ENCODE measurements at regions not wholly inside any gene's neighbourhood (a gene's known extent, or its start where the extent isn't known, plus 50 kb on each side); places are given as distances from the start of the nearest gene placed in this dataset.

DNA sequence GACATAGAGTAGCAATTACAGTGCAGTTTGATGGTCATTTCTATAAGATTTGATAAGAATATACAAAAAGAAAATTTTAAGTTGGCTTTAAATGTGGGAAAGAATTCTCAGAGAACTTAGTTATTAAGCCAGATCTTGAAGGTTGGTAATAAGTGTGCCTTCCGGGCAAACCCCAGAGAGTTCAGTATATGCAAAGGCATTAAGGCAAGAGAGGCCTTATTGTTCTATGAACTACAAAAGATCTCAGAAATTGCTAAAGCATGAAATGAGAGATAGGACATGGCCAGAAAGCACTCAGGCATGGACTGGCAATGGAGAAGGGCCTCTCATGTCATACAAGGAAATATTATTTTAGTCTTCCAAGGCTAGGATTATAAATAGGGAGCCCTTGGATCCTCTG, 390.2 kb upstream of the C1orf87 start:
- no peaks in the 10 kb centered on the region for H4K20me1 ChIP-seq (ENCODE audit: insufficient read depth)
- intact Hi-C loops (cut with micrococcal nuclease; ENCODE audit: unreplicated experiment): no loop called here
- H3K27me3 ChIP-seq (ENCODE audit: insufficient read depth, low read depth): no peaks in the 10 kb centered on the region
- no peaks in the 10 kb centered on the region; the same call in 1 of the 2 replicates for H3K9me2 ChIP-seq (ENCODE audit: insufficient read depth)
- no peaks in the 10 kb centered on the region for H3F3A ChIP-seq (ENCODE audit: insufficient read depth, low read depth)
- H3K4me3 ChIP-seq: no peak overlapping the region
- H2AFZ ChIP-seq: no peak overlapping the region
- ChIA-PET CTCF (no interaction called here), POLR2A (ENCODE audit: unreplicated experiment) (no interaction called here)
- no peaks in the 10 kb centered on the region for H3K79me2 ChIP-seq (ENCODE audit: low read depth)
- TF ChIP-seq, protein P1, sequence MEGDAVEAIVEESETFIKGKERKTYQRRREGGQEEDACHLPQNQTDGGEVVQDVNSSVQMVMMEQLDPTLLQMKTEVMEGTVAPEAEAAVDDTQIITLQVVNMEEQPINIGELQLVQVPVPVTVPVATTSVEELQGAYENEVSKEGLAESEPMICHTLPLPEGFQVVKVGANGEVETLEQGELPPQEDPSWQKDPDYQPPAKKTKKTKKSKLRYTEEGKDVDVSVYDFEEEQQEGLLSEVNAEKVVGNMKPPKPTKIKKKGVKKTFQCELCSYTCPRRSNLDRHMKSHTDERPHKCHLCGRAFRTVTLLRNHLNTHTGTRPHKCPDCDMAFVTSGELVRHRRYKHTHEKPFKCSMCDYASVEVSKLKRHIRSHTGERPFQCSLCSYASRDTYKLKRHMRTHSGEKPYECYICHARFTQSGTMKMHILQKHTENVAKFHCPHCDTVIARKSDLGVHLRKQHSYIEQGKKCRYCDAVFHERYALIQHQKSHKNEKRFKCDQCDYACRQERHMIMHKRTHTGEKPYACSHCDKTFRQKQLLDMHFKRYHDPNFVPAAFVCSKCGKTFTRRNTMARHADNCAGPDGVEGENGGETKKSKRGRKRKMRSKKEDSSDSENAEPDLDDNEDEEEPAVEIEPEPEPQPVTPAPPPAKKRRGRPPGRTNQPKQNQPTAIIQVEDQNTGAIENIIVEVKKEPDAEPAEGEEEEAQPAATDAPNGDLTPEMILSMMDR (conservative IDR thresholded peaks at IDR 0.05): no peak
- TF ChIP-seq EZH2 (IDR thresholded peaks at IDR 0.05; ENCODE audit: low read depth): no peak
- H3K36me3 ChIP-seq (ENCODE audit: low read depth): no peaks in the 10 kb centered on the region
- H3K9me3 ChIP-seq (ENCODE audit: insufficient read depth, low read depth): no peaks in the 10 kb centered on the region
- no peak for DNase-seq
- no TSS peak for BruUV-seq (replicated peaks)
- H3K27ac ChIP-seq: no peak overlapping the region
- H3K4me2 ChIP-seq: no peak overlapping the region
- H3K4me1 ChIP-seq (replicated peaks; ENCODE audit: insufficient read depth): no peaks in the 10 kb centered on the region

DNA sequence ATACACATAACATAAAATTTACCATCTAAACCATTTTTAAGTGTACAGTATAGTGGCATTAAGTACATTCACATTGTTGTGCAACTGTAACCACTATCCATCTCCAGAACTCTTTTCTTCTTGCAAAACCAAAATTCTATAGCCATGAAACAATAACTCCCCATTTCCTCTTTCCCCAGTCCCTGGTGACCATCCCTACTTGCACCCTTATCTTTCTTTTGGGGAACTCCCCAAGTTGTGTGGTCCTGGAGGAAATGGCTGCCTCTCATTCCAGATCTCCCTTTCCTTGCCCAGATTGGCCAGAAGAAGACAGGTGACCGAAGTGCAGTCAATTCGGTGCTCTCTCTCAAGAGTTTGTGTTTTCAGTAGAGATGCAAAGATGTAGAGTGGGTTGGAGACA, 389.6 kb upstream of the C1orf87 start:
- intact Hi-C loops (cut with micrococcal nuclease; ENCODE audit: unreplicated experiment): no loop called here
- no peaks in the 10 kb centered on the region for H3K36me3 ChIP-seq (ENCODE audit: low read depth)
- no peak overlapping the region for H2AFZ ChIP-seq
- no peak for TF ChIP-seq EZH2 (IDR thresholded peaks at IDR 0.05; ENCODE audit: low read depth)
- TF ChIP-seq, protein P1 (conservative IDR thresholded peaks at IDR 0.05): no peak
- H3K4me1 ChIP-seq (replicated peaks; ENCODE audit: insufficient read depth): no peaks in the 10 kb centered on the region
- CTCF ChIA-PET: no interaction called here
- no peak overlapping the region for H3K27ac ChIP-seq
- no peaks in the 10 kb centered on the region for H3K79me2 ChIP-seq (ENCODE audit: low read depth)
- H3K9me3 ChIP-seq (ENCODE audit: insufficient read depth, low read depth): no peaks in the 10 kb centered on the region
- H3K4me3 ChIP-seq: no peak overlapping the region
- no peaks in the 10 kb centered on the region for H3F3A ChIP-seq (ENCODE audit: insufficient read depth, low read depth)
- BruUV-seq (replicated peaks): no TSS peak
- POLR2A ChIA-PET (ENCODE audit: unreplicated experiment): no interaction called here
- DNase-seq: no peak
- H3K9me2 ChIP-seq (ENCODE audit: insufficient read depth): no peaks in the 10 kb centered on the region; the same call in 1 of the 2 replicates
- no peak overlapping the region for H3K4me2 ChIP-seq
- no peaks in the 10 kb centered on the region for H4K20me1 ChIP-seq (ENCODE audit: insufficient read depth)
- H3K27me3 ChIP-seq (ENCODE audit: insufficient read depth, low read depth): no peaks in the 10 kb centered on the region

DNA sequence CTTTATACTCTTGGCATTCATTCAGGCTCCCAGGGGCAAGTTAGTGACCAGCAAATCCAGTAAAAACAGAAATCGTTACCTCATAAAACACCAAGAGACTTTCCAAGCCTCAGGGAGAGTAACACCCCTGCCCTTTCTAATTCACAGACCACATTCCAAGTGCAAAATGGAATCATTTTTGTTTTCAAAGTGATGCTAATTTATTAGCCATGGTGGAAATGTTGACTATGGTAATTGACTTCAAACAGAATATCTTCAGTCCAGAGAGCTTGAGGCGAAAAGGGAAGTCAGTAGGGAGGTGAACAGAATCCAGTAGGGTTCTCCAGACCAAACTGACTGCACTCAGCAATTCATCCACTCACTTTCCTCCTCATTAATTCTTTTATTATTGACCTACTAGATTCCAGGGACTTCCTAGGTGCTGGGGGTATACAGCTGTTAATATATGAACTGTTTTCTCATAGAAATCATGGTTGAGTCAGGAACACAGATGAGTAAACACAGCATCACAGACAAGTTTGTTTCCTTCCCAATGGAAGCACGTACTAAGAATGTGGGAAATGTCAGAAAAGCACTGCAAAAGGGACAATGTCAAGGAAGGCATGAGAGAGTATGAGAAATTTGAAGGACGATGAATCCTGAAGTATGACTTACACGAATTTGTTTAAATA, 388.5 kb upstream of the C1orf87 start:
- no TSS peak for BruUV-seq (replicated peaks)
- POLR2A ChIA-PET (ENCODE audit: unreplicated experiment): no interaction called here

More for the DNA sequence above, 388.5 kb upstream of the C1orf87 start:
- Histone ChIP-seq H3K4me2 (no peak overlapping the region), H2AFZ (no peak overlapping the region), H3K27ac (no peak overlapping the region), H3F3A (ENCODE audit: insufficient read depth, low read depth) (no peaks in the 10 kb centered on the region), H3K4me1 (replicated peaks; ENCODE audit: insufficient read depth) (no peaks in the 10 kb centered on the region), H4K20me1 (ENCODE audit: insufficient read depth) (no peaks in the 10 kb centered on the region), H3K27me3 (ENCODE audit: insufficient read depth, low read depth) (no peaks in the 10 kb centered on the region), H3K36me3 (ENCODE audit: low read depth) (no peaks in the 10 kb centered on the region), H3K79me2 (ENCODE audit: low read depth) (no peaks in the 10 kb centered on the region), H3K9me2 (ENCODE audit: insufficient read depth) (no peaks in the 10 kb centered on the region; the same call in 1 of the 2 replicates), H3K9me3 (ENCODE audit: insufficient read depth, low read depth) (0 out of 2 replicates have a peak, but pooled peaks cover 2% of the 10 kb centered on the region), H3K4me3 (no peak overlapping the region)
- CTCF ChIA-PET: no interaction called here
- no peak for DNase-seq
- no peak for TF ChIP-seq EZH2 (IDR thresholded peaks at IDR 0.05; ENCODE audit: low read depth)
- TF ChIP-seq, protein P1 (conservative IDR thresholded peaks at IDR 0.05): no peak
- intact Hi-C loops (cut with micrococcal nuclease; ENCODE audit: unreplicated experiment): no loop called here
